NT2/D1 (cell line): ENCODE measurements at regions not wholly inside any gene's neighbourhood (a gene's known extent, or its start where the extent isn't known, plus 50 kb on each side); places are given as distances from the start of the nearest gene placed in this dataset.

ENCODE experiments used
- DNase-seq: peaks from one replicate; pipeline ENCODE4 v3.0.0-alpha.2; 2011; ENCODE audit warnings: low read depth, low spot score
- H3K27me3 ChIP-seq: 2 replicates; pipeline ENCODE4 v1.6.0; 2011; ENCODE audit warnings: mild to moderate bottlenecking; ENCODE audit not compliant: insufficient read length, insufficient read depth
- H3K36me3 ChIP-seq: 2 replicates; pipeline ENCODE4 v1.6.1; 2011; ENCODE audit warnings: mild to moderate bottlenecking, low read length, mixed read lengths; ENCODE audit not compliant: insufficient read depth, insufficient read length
- H3K4me1 ChIP-seq: 2 replicates; pipeline ENCODE4 v1.5.1; 2011; ENCODE audit not compliant: insufficient read depth, insufficient read length
- H3K4me3 ChIP-seq: 2 replicates; pipeline ENCODE4 v1.5.1; 2011; ENCODE audit warnings: low read depth; ENCODE audit not compliant: insufficient read length
- H3K9ac ChIP-seq: 2 replicates; pipeline ENCODE4 v1.6.0; 2011; ENCODE audit warnings: low read depth; ENCODE audit not compliant: insufficient read length
- H3K9me3 ChIP-seq: 2 replicates; pipeline ENCODE4 v1.5.1; 2011; ENCODE audit warnings: mild to moderate bottlenecking, low read length; ENCODE audit not compliant: insufficient read depth
- SUZ12 ChIP-seq: IDR thresholded peaks from 2 replicates; pipeline ENCODE4 v1.6.1; 2011; ENCODE audit not compliant: insufficient read length, insufficient read depth; ENCODE audit errors: extremely low read depth
- YY1 ChIP-seq: IDR thresholded peaks from 2 replicates; pipeline ENCODE4 v1.6.1; 2011; ENCODE audit not compliant: insufficient read length, insufficient read depth
- ZNF274 ChIP-seq: IDR thresholded peaks from 2 replicates; pipeline ENCODE4 v1.6.1; 2011; ENCODE audit warnings: mild to moderate bottlenecking, low read depth, low read length

DNA sequence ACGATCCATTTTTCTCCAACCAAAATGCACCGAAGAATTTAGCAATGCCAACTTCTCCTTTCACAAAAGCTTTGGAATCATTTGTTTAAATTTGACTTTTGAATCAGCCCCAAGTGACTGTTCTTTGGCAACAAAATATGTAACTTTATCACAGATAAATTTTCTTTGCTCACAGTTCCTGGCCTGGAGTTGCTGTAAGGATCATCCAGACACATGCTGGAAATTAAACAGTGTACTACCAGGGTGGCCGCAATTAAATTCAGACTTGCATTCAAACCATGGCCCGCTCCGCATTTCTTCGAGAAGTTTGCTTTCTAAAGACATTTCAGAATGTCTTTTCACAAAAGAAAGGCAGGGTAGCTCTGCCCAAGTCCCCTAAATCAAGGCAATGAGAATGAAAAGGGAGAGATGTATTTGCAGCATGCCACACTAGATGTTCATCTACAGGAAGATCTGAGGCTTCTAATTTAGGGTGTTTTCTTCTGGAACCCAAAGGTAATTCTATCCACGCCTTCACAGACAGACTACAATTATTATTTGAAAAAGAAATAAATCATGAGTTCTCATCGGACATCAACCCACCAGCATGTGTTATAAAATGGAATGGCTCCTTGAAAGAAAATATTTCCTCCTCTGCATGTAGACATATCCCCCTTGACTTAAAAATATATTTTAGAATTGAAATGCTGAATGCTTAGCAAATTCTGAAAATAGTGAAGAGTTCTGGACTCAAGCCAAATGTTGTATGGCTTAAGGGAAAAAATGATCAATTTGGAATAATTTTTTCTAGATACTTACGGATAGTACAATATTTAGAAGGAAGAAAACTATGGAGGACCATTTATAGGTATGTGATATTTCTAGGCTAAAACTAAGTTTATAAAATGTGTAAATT is 189.7 kb upstream of the BLID start:
- no peaks in the 10 kb centered on the region for H3K36me3 ChIP-seq
- H3K9me3 ChIP-seq = no peaks in the 10 kb centered on the region
- TF ChIP-seq YY1 (no peak), SUZ12 (no peak), ZNF274 (no peak)
- no peak for DNase-seq
- H3K4me3 ChIP-seq = no peak overlapping the region
- H3K4me1 ChIP-seq = no peaks in the 10 kb centered on the region
- H3K27me3 ChIP-seq = no peaks in the 10 kb centered on the region
- H3K9ac ChIP-seq = no peak overlapping the region

GRCh38 chr11:122304973-122305372 is 189.0 kb upstream of the BLID start:
- no peak for DNase-seq
- no peaks in the 10 kb centered on the region for H3K9me3 ChIP-seq
- H3K27me3 ChIP-seq = no peaks in the 10 kb centered on the region
- H3K9ac ChIP-seq = no peak overlapping the region
- H3K4me1 ChIP-seq = no peaks in the 10 kb centered on the region
- TF ChIP-seq ZNF274 (no peak), SUZ12 (no peak), YY1 (no peak)
- no peak overlapping the region for H3K4me3 ChIP-seq
- no peaks in the 10 kb centered on the region for H3K36me3 ChIP-seq

GRCh38 chr11:122304306-122304705 is 188.3 kb upstream of the BLID start:
- H3K4me1 ChIP-seq = no peaks in the 10 kb centered on the region
- no peaks in the 10 kb centered on the region for H3K9me3 ChIP-seq
- no peak for DNase-seq
- H3K9ac ChIP-seq = no peak overlapping the region
- no peak for TF ChIP-seq ZNF274
- no peak for TF ChIP-seq YY1
- TF ChIP-seq SUZ12 = no peak
- H3K27me3 ChIP-seq = no peaks in the 10 kb centered on the region
- no peak overlapping the region for H3K4me3 ChIP-seq
- H3K36me3 ChIP-seq = no peaks in the 10 kb centered on the region

- Histone ChIP-seq H3K4me1 (no peaks in the 10 kb centered on the region), H3K36me3 (no peaks in the 10 kb centered on the region), H3K9ac (no peak overlapping the region), H3K27me3 (no peaks in the 10 kb centered on the region), H3K9me3 (peaks cover 11% of the 10 kb centered on the region; the same call in 1 of the 2 replicates), H3K4me3 (no peak overlapping the region)
- no peak for DNase-seq
- no peak for TF ChIP-seq ZNF274
- TF ChIP-seq YY1 = no peak
- TF ChIP-seq SUZ12 = no peak
These were observed 178.0 kb upstream of the BLID start for GRCh38 chr11:122294041-122294440.

DNA sequence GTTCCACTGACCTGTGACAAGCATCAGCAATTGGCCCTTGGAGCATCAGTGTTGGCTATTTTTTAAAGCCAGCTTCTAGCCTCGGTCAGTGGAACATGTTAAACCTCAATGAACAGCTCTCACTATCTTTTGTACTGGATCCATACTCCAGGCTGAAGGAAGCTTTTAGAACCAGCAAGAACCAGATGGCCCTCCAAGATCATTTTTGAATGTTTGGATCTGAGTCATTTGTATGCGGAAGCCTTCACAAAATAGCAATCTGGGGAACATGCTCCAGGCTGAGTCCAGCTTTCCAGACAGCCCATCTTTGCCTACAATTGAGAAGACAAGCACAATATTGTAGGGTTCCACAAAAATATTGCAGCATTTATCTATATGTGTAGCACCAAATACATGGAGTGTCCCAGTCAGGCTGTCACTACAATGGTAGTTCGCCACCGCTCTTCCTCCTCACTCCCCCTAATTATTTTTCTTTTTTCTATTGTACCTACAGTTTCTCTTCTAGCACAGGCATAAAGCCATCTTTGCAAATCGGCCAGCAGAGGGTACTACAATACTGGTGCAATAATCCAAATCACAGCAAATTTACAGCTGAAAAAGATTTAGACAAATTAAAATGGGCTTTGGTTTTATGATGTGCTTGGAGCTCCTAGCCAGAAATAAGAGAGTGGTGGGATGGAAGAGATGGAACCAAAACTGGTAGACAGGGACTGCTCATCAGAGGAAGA is 177.4 kb upstream of the BLID start:
- Histone ChIP-seq H3K4me1 (no peaks in the 10 kb centered on the region), H3K27me3 (no peaks in the 10 kb centered on the region), H3K36me3 (no peaks in the 10 kb centered on the region), H3K9ac (no peak overlapping the region), H3K4me3 (no peak overlapping the region), H3K9me3 (peaks cover 11% of the 10 kb centered on the region; the same call in 1 of the 2 replicates)
- no peak for DNase-seq
- no peak for TF ChIP-seq YY1
- TF ChIP-seq ZNF274 = no peak
- TF ChIP-seq SUZ12 = no peak

GRCh38 chr11:122287401-122287800 is 171.4 kb upstream of the BLID start:
- H3K4me3 ChIP-seq = no peak overlapping the region
- DNase-seq = no peak
- H3K27me3 ChIP-seq = no peaks in the 10 kb centered on the region
- no peak overlapping the region for H3K9ac ChIP-seq
- no peaks in the 10 kb centered on the region for H3K36me3 ChIP-seq
- H3K9me3 ChIP-seq = no peaks in the 10 kb centered on the region
- TF ChIP-seq SUZ12 = no peak
- no peak for TF ChIP-seq YY1
- no peak for TF ChIP-seq ZNF274
- no peaks in the 10 kb centered on the region for H3K4me1 ChIP-seq
